ENCODE measurements at regions not wholly inside any gene's neighbourhood (a gene's known extent, or its start where the extent isn't known, plus 50 kb on each side); places are given as distances from the start of the nearest gene placed in this dataset.

- TF ChIP-seq Cebpa-rat (IDR thresholded peaks at IDR 0.05) = no peak
- no peak overlapping the region for H3K9ac ChIP-seq
- H3K27me3 ChIP-seq = peaks cover 38 to 75% (median 67%) of the 10 kb centered on the region in 11 experiments
- no peaks in the 10 kb centered on the region for H3K9me3 ChIP-seq (replicated peaks in 1 of 11)
- no peaks in the 10 kb centered on the region for H4K20me1 ChIP-seq
- H3K4me3 ChIP-seq = no peak overlapping the region
- H3K4me2 ChIP-seq = no peak overlapping the region
- no peaks in the 10 kb centered on the region for H3K4me1 ChIP-seq
- no peaks in the 10 kb centered on the region for H3K36me3 ChIP-seq
- H3K27ac ChIP-seq = no peak overlapping the region
Measured at GRCh38 chrX:145881175-145881995, 63.8 kb downstream of the SLITRK2 start.

- Histone ChIP-seq H3K4me2 (no peak overlapping the region), H3K27ac (no peak overlapping the region), H3K9me3 (replicated peaks in 1 of 11) (no peaks in the 10 kb centered on the region; a peak in 1 of 22 replicates), H3K4me1 (no peaks in the 10 kb centered on the region), H3K4me3 (no peak overlapping the region), H3K27me3 (peaks cover 15 to 67% (median 51%) of the 10 kb centered on the region in 11 experiments; a peak in 20 of 22 replicates), H3K36me3 (no peaks in the 10 kb centered on the region), H3K9ac (no peak overlapping the region), H4K20me1 (no peaks in the 10 kb centered on the region)
- TF ChIP-seq Cebpa-rat (IDR thresholded peaks at IDR 0.05) = no peak
Measured at GRCh38 chrX:145886469-145886868, 68.8 kb downstream of the SLITRK2 start.

GRCh38 chrX:145910017-145910416, 92.4 kb downstream of the SLITRK2 start:
- Histone ChIP-seq H3K4me3 (no peak overlapping the region), H3K4me1 (no peaks in the 10 kb centered on the region), H3K36me3 (no peaks in the 10 kb centered on the region), H3K27me3 (peaks cover 47 to 79% (median 74%) of the 10 kb centered on the region in 11 experiments), H3K9me3 (replicated peaks in 1 of 11) (peaks cover 0 to 5% (median 3%) of the 10 kb centered on the region in 11 experiments; a peak in 3 of 22 replicates), H4K20me1 (no peaks in the 10 kb centered on the region), H3K4me2 (no peak overlapping the region), H3K27ac (no peak overlapping the region), H3K9ac (no peak overlapping the region)
- TF ChIP-seq Cebpa-rat (IDR thresholded peaks at IDR 0.05) = no peak

- H3K4me2 ChIP-seq = no peak overlapping the region
- H3K27ac ChIP-seq = no peak overlapping the region
- H3K9me3 ChIP-seq (replicated peaks in 1 of 11) = peaks cover 0 to 6% (median 0%) of the 10 kb centered on the region in 11 experiments; a peak in 1 of 22 replicates
- no peaks in the 10 kb centered on the region for H3K4me1 ChIP-seq
- peaks cover 37 to 83% (median 58%) of the 10 kb centered on the region in 11 experiments for H3K27me3 ChIP-seq
- H4K20me1 ChIP-seq = no peaks in the 10 kb centered on the region
- no peaks in the 10 kb centered on the region for H3K36me3 ChIP-seq
- TF ChIP-seq Cebpa-rat (IDR thresholded peaks at IDR 0.05) = no peak
- no peak overlapping the region for H3K4me3 ChIP-seq
- H3K9ac ChIP-seq = no peak overlapping the region
Measured at GRCh38 chrX:145919400-145919799, 101.8 kb downstream of the SLITRK2 start.

DNA sequence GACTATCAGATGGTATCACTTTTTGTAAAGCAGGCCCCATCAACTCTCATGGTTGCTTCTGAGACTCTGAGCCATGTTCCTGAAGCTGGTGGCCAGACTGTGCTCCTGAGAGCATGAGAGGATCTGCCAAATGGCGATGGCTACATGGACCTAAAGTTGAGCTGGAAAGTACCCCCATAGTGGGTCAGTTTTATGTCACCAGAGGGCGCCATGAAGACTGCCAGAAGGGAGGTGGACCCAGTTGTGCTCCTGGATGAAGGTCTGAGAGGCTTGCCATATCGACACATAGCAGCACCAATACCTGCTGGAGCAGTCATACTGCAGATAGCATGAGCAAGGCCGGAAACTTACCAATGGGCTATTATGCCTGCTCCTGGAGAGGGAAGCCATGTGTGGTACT, 105.7 kb downstream of the SLITRK2 start:
- H3K4me1 ChIP-seq = no peaks in the 10 kb centered on the region
- no peak overlapping the region for H3K27ac ChIP-seq
- no peak for TF ChIP-seq Cebpa-rat (IDR thresholded peaks at IDR 0.05)
- H4K20me1 ChIP-seq = peaks cover 0 to 3% (median 0%) of the 10 kb centered on the region in 11 experiments; a peak in 1 of 22 replicates
- peaks cover 0 to 6% (median 0%) of the 10 kb centered on the region in 11 experiments; a peak in 1 of 22 replicates for H3K9me3 ChIP-seq (replicated peaks in 1 of 11)
- no peak overlapping the region for H3K9ac ChIP-seq
- no peaks in the 10 kb centered on the region for H3K36me3 ChIP-seq
- H3K4me2 ChIP-seq = no peak overlapping the region
- H3K4me3 ChIP-seq = no peak overlapping the region
- H3K27me3 ChIP-seq = peaks cover 49 to 97% (median 84%) of the 10 kb centered on the region in 11 experiments

DNA sequence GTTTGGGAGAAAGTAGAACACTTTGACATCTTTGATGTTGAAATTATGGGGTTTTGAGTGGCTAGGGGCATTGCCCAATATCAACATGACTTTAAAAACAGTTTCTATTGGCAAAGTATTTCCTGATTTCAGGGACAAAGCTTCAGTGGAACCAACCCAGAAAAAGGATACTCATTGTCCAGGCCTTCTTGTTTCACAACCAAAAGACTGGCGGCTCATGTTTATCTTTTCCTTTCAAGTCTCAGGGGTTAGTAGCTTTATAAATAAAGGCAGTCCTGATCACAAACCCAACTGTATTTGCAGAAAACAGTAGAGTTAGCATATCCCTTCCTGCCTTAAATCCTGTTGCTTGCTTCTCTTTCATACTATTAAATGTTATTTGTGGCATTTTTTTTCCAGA, 119.1 kb downstream of the SLITRK2 start:
- H3K4me1 ChIP-seq = no peaks in the 10 kb centered on the region
- no peak overlapping the region for H3K4me2 ChIP-seq
- H3K9me3 ChIP-seq (replicated peaks in 1 of 11) = peaks cover 0 to 9% (median 3%) of the 10 kb centered on the region in 11 experiments; a peak in 8 of 22 replicates
- H3K27me3 ChIP-seq = peaks cover 37 to 97% (median 81%) of the 10 kb centered on the region in 11 experiments; a peak in 21 of 22 replicates
- H4K20me1 ChIP-seq = no peaks in the 10 kb centered on the region
- H3K4me3 ChIP-seq = no peak overlapping the region
- H3K36me3 ChIP-seq = no peaks in the 10 kb centered on the region
- H3K9ac ChIP-seq = no peak overlapping the region
- no peak for TF ChIP-seq Cebpa-rat (IDR thresholded peaks at IDR 0.05)
- no peak overlapping the region for H3K27ac ChIP-seq

DNA sequence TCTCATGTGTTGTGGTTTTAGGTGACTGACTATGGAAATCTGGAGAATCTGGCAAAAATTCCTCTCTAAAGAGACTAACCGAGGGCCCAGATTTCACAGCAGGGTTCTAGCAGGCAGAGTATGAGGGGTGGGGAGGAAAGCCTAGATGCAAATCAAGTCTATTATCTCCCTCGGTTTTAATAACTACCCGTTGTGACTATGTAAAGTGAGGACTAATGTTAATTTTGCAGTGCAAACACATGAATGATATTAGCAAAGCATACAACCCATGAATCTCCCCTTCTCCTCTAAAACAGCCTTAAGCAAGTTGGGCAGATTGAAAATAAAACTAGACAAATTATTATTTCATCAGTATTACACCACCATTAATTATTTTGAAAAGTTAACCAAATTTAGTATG, 131.4 kb downstream of the SLITRK2 start:
- H3K4me2 ChIP-seq = no peak overlapping the region
- H3K4me1 ChIP-seq = no peaks in the 10 kb centered on the region
- no peak overlapping the region for H3K4me3 ChIP-seq
- H3K27ac ChIP-seq = no peak overlapping the region
- H4K20me1 ChIP-seq = no peaks in the 10 kb centered on the region
- peaks cover 48 to 87% (median 77%) of the 10 kb centered on the region in 11 experiments for H3K27me3 ChIP-seq
- no peaks in the 10 kb centered on the region for H3K36me3 ChIP-seq
- H3K9me3 ChIP-seq (replicated peaks in 1 of 11) = peaks cover 0 to 17% (median 6%) of the 10 kb centered on the region in 11 experiments; a peak in 9 of 22 replicates
- TF ChIP-seq Cebpa-rat (IDR thresholded peaks at IDR 0.05) = no peak
- H3K9ac ChIP-seq = no peak overlapping the region

DNA sequence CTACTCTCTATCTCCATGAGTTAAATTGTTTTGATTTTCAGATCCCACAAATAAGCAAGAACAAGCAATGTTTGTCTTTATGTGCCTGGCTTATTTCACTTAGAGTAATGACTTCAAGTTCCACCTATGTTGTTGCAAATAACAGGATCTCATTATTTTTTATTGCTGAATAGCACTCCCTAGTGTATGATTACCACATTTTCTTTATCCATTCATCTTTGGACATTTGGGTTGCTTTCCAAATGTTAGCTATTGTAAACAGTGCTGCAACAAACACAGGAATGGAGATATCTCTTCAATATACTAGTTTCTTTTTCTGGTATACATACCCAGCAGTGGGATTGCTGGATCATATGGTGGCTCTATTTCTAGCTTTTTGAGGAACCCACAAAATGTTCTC, 136.0 kb downstream of the SLITRK2 start:
- Histone ChIP-seq H3K9me3 (replicated peaks in 1 of 11) (peaks cover 0 to 17% (median 6%) of the 10 kb centered on the region in 11 experiments; a peak in 9 of 22 replicates), H3K27ac (no peak overlapping the region), H3K4me3 (no peak overlapping the region), H3K36me3 (no peaks in the 10 kb centered on the region), H4K20me1 (no peaks in the 10 kb centered on the region), H3K4me1 (no peaks in the 10 kb centered on the region), H3K9ac (no peak overlapping the region), H3K4me2 (no peak overlapping the region), H3K27me3 (peaks cover 33 to 87% (median 73%) of the 10 kb centered on the region in 11 experiments)
- no peak for TF ChIP-seq Cebpa-rat (IDR thresholded peaks at IDR 0.05)

DNA sequence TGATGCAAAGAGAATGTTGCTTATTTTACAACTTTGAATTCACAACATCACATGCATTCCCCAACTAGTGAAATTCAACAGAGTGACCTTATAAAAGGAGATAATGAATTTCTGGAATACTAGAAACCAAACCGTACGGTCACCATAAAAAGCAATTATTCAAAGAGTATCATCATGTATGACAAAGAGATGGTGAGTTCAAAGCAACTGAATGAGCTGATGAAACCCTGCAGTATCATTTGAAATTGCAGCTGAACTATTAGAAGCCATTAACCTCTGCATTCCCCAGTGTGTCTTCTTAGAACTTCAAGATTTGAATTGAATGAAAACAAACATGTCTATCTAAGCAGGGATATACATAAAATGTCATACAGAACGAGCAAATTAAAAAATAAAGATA, 172.4 kb downstream of the SLITRK2 start:
- TF ChIP-seq Cebpa-rat (IDR thresholded peaks at IDR 0.05) = no peak
- Histone ChIP-seq H3K27ac (no peak overlapping the region), H3K9ac (no peak overlapping the region), H3K4me1 (no peaks in the 10 kb centered on the region), H3K9me3 (replicated peaks in 1 of 11) (peaks cover 0 to 14% (median 0%) of the 10 kb centered on the region in 11 experiments; a peak in 3 of 22 replicates), H4K20me1 (no peaks in the 10 kb centered on the region), H3K27me3 (peaks cover 52 to 97% (median 91%) of the 10 kb centered on the region in 11 experiments; a peak in 21 of 22 replicates), H3K4me2 (no peak overlapping the region), H3K36me3 (no peaks in the 10 kb centered on the region), H3K4me3 (no peak overlapping the region)

Data from BLaER1 treated with 17β-estradiol and CSF1 and Interleukin-3, amounts not matched to agents 10 nM and 100 nM (cell line).